HG02588 (cell line): ENCODE measurements at regions not wholly inside any gene's neighbourhood (a gene's known extent, or its start where the extent isn't known, plus 50 kb on each side); places are given as distances from the start of the nearest gene placed in this dataset.

ENCODE experiments used
- ATAC-seq: cut with Tn5 transposase; IDR thresholded peaks from one replicate; pipeline ENCODE4 v1.9.1; 2021; ENCODE audit warnings: mild to moderate bottlenecking, moderate library complexity; ENCODE audit not compliant: unreplicated experiment

GRCh38 chr9:99573085-99573484 is 248.6 kb upstream of the NR4A3 start:
- ATAC-seq = no peak

- ATAC-seq = no peak
These were observed 247.8 kb upstream of the NR4A3 start for GRCh38 chr9:99573886-99574285.

- ATAC-seq = no peak
These were observed 245.7 kb upstream of the NR4A3 start for GRCh38 chr9:99576002-99576401.

- ATAC-seq = no peak
These were observed 244.8 kb upstream of the NR4A3 start for GRCh38 chr9:99576876-99577275.

- no peak for ATAC-seq
These were observed 244.3 kb upstream of the NR4A3 start for GRCh38 chr9:99577351-99577750.

- no peak for ATAC-seq
These were observed 243.0 kb upstream of the NR4A3 start for GRCh38 chr9:99578666-99579065.

GRCh38 chr9:99579964-99580363 is 241.7 kb upstream of the NR4A3 start:
- ATAC-seq = no peak

GRCh38 chr9:99582814-99583213 is 238.9 kb upstream of the NR4A3 start:
- no peak for ATAC-seq

GRCh38 chr9:99588299-99588698 is 233.4 kb upstream of the NR4A3 start:
- no peak for ATAC-seq

- no peak for ATAC-seq
These were observed 232.9 kb upstream of the NR4A3 start for GRCh38 chr9:99588747-99589146.

GRCh38 chr9:99590410-99590809 is 231.3 kb upstream of the NR4A3 start:
- ATAC-seq = no peak

GRCh38 chr9:99590840-99591239 is 230.8 kb upstream of the NR4A3 start:
- no peak for ATAC-seq

- no peak for ATAC-seq
These were observed 229.9 kb upstream of the NR4A3 start for GRCh38 chr9:99591770-99592169.

GRCh38 chr9:99592834-99593574 is 228.7 kb upstream of the NR4A3 start:
- no peak for ATAC-seq

- ATAC-seq = no peak
These were observed 228.1 kb upstream of the NR4A3 start for GRCh38 chr9:99593610-99594009.

GRCh38 chr9:99594056-99594780 is 227.5 kb upstream of the NR4A3 start:
- ATAC-seq = no peak

- ATAC-seq = peak; percentile 54
These were observed 225.9 kb upstream of the NR4A3 start for GRCh38 chr9:99595796-99596195.

- no peak for ATAC-seq
These were observed 220.0 kb upstream of the NR4A3 start for GRCh38 chr9:99601571-99602111.

GRCh38 chr9:99602854-99603253 is 218.8 kb upstream of the NR4A3 start:
- no peak for ATAC-seq

- no peak for ATAC-seq
These were observed 216.5 kb upstream of the NR4A3 start for GRCh38 chr9:99605016-99605743.

GRCh38 chr9:99606296-99606695 is 215.4 kb upstream of the NR4A3 start:
- no peak for ATAC-seq

GRCh38 chr9:99606957-99607356 is 214.7 kb upstream of the NR4A3 start:
- ATAC-seq = no peak
